MM.1S (cell line): ENCODE measurements at regions not wholly inside any gene's neighbourhood (a gene's known extent, or its start where the extent isn't known, plus 50 kb on each side); places are given as distances from the start of the nearest gene placed in this dataset.
"Not testable (repeated sequence)": the region's sequence is repeated elsewhere in the genome, so short reads cannot be mapped to it uniquely, and the experiment has no call there.

Experiments used
- DNase-seq: peaks from one replicate; pipeline ENCODE4 v3.0.0-alpha.2; 2015
- H2AFZ ChIP-seq: fragments of 300-600 bp; sonication (generic); 2 replicates; pipeline ENCODE4 v1.6.0; 2016; ENCODE audit warnings: antibody characterized with exemption, low read length
- H3F3A ChIP-seq: fragments of 300-600 bp; sonication (generic); 2 replicates; pipeline ENCODE4 v1.6.1; 2016; ENCODE audit warnings: mild to moderate bottlenecking, antibody characterized with exemption, low read length, moderate library complexity, mixed read lengths; ENCODE audit not compliant: insufficient read depth
- H3K27ac ChIP-seq: fragments of 300-600 bp; sonication (generic); 2 replicates; pipeline ENCODE4 v1.5.1; 2016; ENCODE audit warnings: mild to moderate bottlenecking, low read length
- H3K27me3 ChIP-seq: fragments of 300-600 bp; sonication (generic); replicated peaks from 2 replicates; pipeline ENCODE4 v1.6.0; 2016; ENCODE audit warnings: low read length; ENCODE audit not compliant: insufficient read depth
- H3K36me3 ChIP-seq: fragments of 300-600 bp; sonication (generic); replicated peaks from 2 replicates; pipeline ENCODE4 v1.6.1; 2016; ENCODE audit warnings: mild to moderate bottlenecking, low read length, mixed read lengths; ENCODE audit not compliant: insufficient read depth
- H3K4me1 ChIP-seq: fragments of 300-600 bp; sonication (generic); 2 replicates; pipeline ENCODE4 v1.6.1; 2016; ENCODE audit warnings: low read length, mixed read lengths
- H3K4me2 ChIP-seq: fragments of 300-600 bp; sonication (generic); 2 replicates; pipeline ENCODE4 v1.6.0; 2016; ENCODE audit warnings: low read depth, low read length
- H3K4me3 ChIP-seq: fragments of 300-600 bp; sonication (generic); 2 replicates; pipeline ENCODE4 v1.5.1; 2016; ENCODE audit warnings: low read length, mixed read lengths
- H3K79me2 ChIP-seq: fragments of 300-600 bp; sonication (generic); 2 replicates; pipeline ENCODE4 v1.6.1; 2016; ENCODE audit warnings: mixed run types, low read length, mixed read lengths
- H3K9ac ChIP-seq: fragments of 300-600 bp; sonication (generic); 2 replicates; pipeline ENCODE4 v1.6.1; 2016; ENCODE audit warnings: low read length, mixed read lengths
- H3K9me2 ChIP-seq: fragments of 300-600 bp; sonication (generic); replicated peaks from 2 replicates; pipeline ENCODE4 v1.6.1; 2016; ENCODE audit warnings: mild to moderate bottlenecking, low read length, mixed read lengths; ENCODE audit not compliant: insufficient read depth
- H3K9me3 ChIP-seq: fragments of 300-600 bp; sonication (generic); replicated peaks from 2 replicates; pipeline ENCODE4 v1.6.1; 2016; ENCODE audit warnings: mild to moderate bottlenecking, low read length, mixed read lengths; ENCODE audit not compliant: insufficient read depth
- H4K20me1 ChIP-seq: fragments of 300-600 bp; sonication (generic); 2 replicates; pipeline ENCODE4 v1.6.1; 2016; ENCODE audit warnings: mild to moderate bottlenecking, low read length, moderate library complexity, mixed read lengths; ENCODE audit not compliant: insufficient read depth
- CTCF ChIP-seq: fragments of 300-600 bp; sonication (generic); IDR thresholded peaks from 2 replicates; pipeline ENCODE4 v1.5.1; 2016; ENCODE audit warnings: antibody characterized with exemption, low read length, mixed read lengths
- EZH2 ChIP-seq: fragments of 300-600 bp; sonication (generic); optimal IDR thresholded peaks from 2 replicates; pipeline ENCODE3; 2017; ENCODE audit warnings: low read depth, mild to moderate bottlenecking, antibody characterized with exemption, low read length, mixed read lengths
- EZH2phosphoT487 ChIP-seq: fragments of 300-600 bp; sonication (generic); IDR thresholded peaks from 2 replicates; pipeline ENCODE4 v1.6.1; 2018; ENCODE audit warnings: antibody characterized with exemption, low read length

GRCh38 chr12:34253674-34254073 lies 231.4 kb downstream of the ALG10 start:
- Histone ChIP-seq H3K27ac (no peak overlapping the region), H3K27me3 (no peaks in the 10 kb centered on the region), H3K36me3 (no peaks in the 10 kb centered on the region), H3K9ac (no peak overlapping the region), H2AFZ (no peak overlapping the region), H3K9me2 (no peaks in the 10 kb centered on the region), H3K4me3 (no peak overlapping the region), H3K79me2 (no peaks in the 10 kb centered on the region), H4K20me1 (no peaks in the 10 kb centered on the region), H3K4me1 (no peaks in the 10 kb centered on the region), H3F3A (no peaks in the 10 kb centered on the region), H3K4me2 (no peak overlapping the region), H3K9me3 (no peaks in the 10 kb centered on the region)
- TF ChIP-seq CTCF, result no peak
- TF ChIP-seq EZH2, result no peak
- no peak for TF ChIP-seq EZH2phosphoT487
- no peak for DNase-seq

GRCh38 chr12:34257093-34257492 lies 234.8 kb downstream of the ALG10 start:
- H3F3A ChIP-seq, result no peaks in the 10 kb centered on the region
- no peaks in the 10 kb centered on the region for H3K79me2 ChIP-seq
- DNase-seq, result no peak
- no peaks in the 10 kb centered on the region for H3K36me3 ChIP-seq
- H3K27ac ChIP-seq, result no peak overlapping the region
- H2AFZ ChIP-seq, result no peak overlapping the region
- no peak overlapping the region for H3K9ac ChIP-seq
- no peaks in the 10 kb centered on the region for H3K9me3 ChIP-seq
- no peak for TF ChIP-seq EZH2
- TF ChIP-seq EZH2phosphoT487, result no peak
- TF ChIP-seq CTCF, result no peak
- no peaks in the 10 kb centered on the region for H4K20me1 ChIP-seq
- H3K9me2 ChIP-seq, result no peaks in the 10 kb centered on the region
- H3K4me1 ChIP-seq, result no peaks in the 10 kb centered on the region
- H3K4me2 ChIP-seq, result no peak overlapping the region
- no peak overlapping the region for H3K4me3 ChIP-seq
- no peaks in the 10 kb centered on the region for H3K27me3 ChIP-seq

- H4K20me1 ChIP-seq, H3K4me1 ChIP-seq, H3F3A ChIP-seq, H3K9me3 ChIP-seq, DNase-seq, H3K4me3 ChIP-seq, H3K4me2 ChIP-seq, H3K36me3 ChIP-seq, H3K9ac ChIP-seq, H2AFZ ChIP-seq, H3K27me3 ChIP-seq, H3K9me2 ChIP-seq, H3K27ac ChIP-seq, H3K79me2 ChIP-seq: not testable (repeated sequence)
Measured at GRCh38 chr12:34262140-34262539, 239.8 kb downstream of the ALG10 start.

GRCh38 chr12:34264110-34264509 lies 241.8 kb downstream of the ALG10 start:
- H3K79me2 ChIP-seq, result no peaks in the 10 kb centered on the region
- no peak overlapping the region for H3K27ac ChIP-seq
- no peaks in the 10 kb centered on the region for H3K9me3 ChIP-seq
- no peaks in the 10 kb centered on the region for H4K20me1 ChIP-seq
- no peaks in the 10 kb centered on the region for H3K4me1 ChIP-seq
- no peak overlapping the region for H2AFZ ChIP-seq
- H3K9ac ChIP-seq, result no peak overlapping the region
- H3F3A ChIP-seq, result no peaks in the 10 kb centered on the region
- TF ChIP-seq EZH2, result no peak
- no peak overlapping the region for H3K4me3 ChIP-seq
- no peak for DNase-seq
- no peak overlapping the region for H3K4me2 ChIP-seq
- no peaks in the 10 kb centered on the region for H3K9me2 ChIP-seq
- H3K27me3 ChIP-seq, result no peaks in the 10 kb centered on the region
- H3K36me3 ChIP-seq, result no peaks in the 10 kb centered on the region

GRCh38 chr12:34273703-34274102 lies 251.4 kb downstream of the ALG10 start:
- H3K4me1 ChIP-seq, H3K36me3 ChIP-seq, H3K9ac ChIP-seq, H2AFZ ChIP-seq, H3F3A ChIP-seq, H3K27ac ChIP-seq, H3K9me3 ChIP-seq, H3K4me3 ChIP-seq, DNase-seq, H3K27me3 ChIP-seq, H3K79me2 ChIP-seq, H3K9me2 ChIP-seq, H4K20me1 ChIP-seq, H3K4me2 ChIP-seq: not testable (repeated sequence)
